B cell (primary cell): ENCODE measurements at regions not wholly inside any gene's neighbourhood (a gene's known extent, or its start where the extent isn't known, plus 50 kb on each side); places are given as distances from the start of the nearest gene placed in this dataset.

ENCODE experiments used
- EZH2 ChIP-seq: IDR thresholded peaks from 2 replicates; pipeline ENCODE4 v1.6.1; 2012; ENCODE audit warnings: borderline replicate concordance, low read depth, mild to moderate bottlenecking, moderate library complexity, low read length; ENCODE audit not compliant: insufficient read depth, poor library complexity, severe bottlenecking
- TF ChIP-seq, protein P1 (sequence below): fragments of 200-600 bp; IDR thresholded peaks from one replicate; pipeline ENCODE4 v1.8.0; 2022; ENCODE audit warnings: antibody characterized with exemption, mild to moderate bottlenecking

DNA sequence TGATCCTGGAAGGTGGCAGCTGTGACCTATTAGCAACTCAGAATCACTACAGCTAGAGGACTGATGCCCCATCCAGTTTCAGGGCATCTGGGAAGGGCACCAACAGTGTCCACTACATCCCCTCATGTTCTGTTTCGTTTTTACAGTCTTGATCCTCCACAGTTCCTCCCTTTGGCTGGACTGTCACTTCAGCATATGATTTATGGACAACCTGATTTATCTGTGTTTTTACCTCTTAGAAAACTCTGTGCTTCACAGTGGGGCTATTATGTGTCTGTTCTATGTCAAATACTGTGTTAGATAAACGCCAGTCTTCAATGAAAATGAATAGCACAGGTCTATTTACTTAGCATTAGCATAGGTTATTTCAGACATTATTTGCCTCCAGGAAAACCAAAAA is 63.1 kb upstream of the GRPR start:
- TF ChIP-seq, protein P1, sequence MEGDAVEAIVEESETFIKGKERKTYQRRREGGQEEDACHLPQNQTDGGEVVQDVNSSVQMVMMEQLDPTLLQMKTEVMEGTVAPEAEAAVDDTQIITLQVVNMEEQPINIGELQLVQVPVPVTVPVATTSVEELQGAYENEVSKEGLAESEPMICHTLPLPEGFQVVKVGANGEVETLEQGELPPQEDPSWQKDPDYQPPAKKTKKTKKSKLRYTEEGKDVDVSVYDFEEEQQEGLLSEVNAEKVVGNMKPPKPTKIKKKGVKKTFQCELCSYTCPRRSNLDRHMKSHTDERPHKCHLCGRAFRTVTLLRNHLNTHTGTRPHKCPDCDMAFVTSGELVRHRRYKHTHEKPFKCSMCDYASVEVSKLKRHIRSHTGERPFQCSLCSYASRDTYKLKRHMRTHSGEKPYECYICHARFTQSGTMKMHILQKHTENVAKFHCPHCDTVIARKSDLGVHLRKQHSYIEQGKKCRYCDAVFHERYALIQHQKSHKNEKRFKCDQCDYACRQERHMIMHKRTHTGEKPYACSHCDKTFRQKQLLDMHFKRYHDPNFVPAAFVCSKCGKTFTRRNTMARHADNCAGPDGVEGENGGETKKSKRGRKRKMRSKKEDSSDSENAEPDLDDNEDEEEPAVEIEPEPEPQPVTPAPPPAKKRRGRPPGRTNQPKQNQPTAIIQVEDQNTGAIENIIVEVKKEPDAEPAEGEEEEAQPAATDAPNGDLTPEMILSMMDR, result no peak
- TF ChIP-seq EZH2, result no peak
